NCI-H1417 treated with DMSO at 0.1 percent for 48 hours (cell line): ENCODE measurements at regions not wholly inside any gene's neighbourhood (a gene's known extent, or its start where the extent isn't known, plus 50 kb on each side); places are given as distances from the start of the nearest gene placed in this dataset.

ENCODE experiments used
- DNase-seq: peaks from one replicate; lab custom pipeline; 2025; lab: John Stamatoyannopoulos, UW

GRCh38 chr4:135605076-135605475 lies 1403.5 kb upstream of the PABPC4L start:
- no peak for DNase-seq

- no peak for DNase-seq
These were observed 1402.9 kb upstream of the PABPC4L start for GRCh38 chr4:135604531-135604930.

- DNase-seq, result no peak
These were observed 1399.8 kb upstream of the PABPC4L start for GRCh38 chr4:135601351-135601750.

- DNase-seq, result no peak
These were observed 1396.6 kb upstream of the PABPC4L start for GRCh38 chr4:135598151-135598550.

GRCh38 chr4:135594521-135594920 lies 1392.9 kb upstream of the PABPC4L start:
- no peak for DNase-seq

GRCh38 chr4:135575041-135575440 lies 1373.5 kb upstream of the PABPC4L start:
- DNase-seq, result no peak

GRCh38 chr4:135573251-135573650 lies 1371.7 kb upstream of the PABPC4L start:
- DNase-seq, result no peak

GRCh38 chr4:135564090-135564489 lies 1362.5 kb upstream of the PABPC4L start:
- no peak for DNase-seq

- DNase-seq, result no peak
These were observed 1351.6 kb upstream of the PABPC4L start for GRCh38 chr4:135553213-135553612.

GRCh38 chr4:135552131-135552530 lies 1350.5 kb upstream of the PABPC4L start:
- no peak for DNase-seq

GRCh38 chr4:135548711-135549110 lies 1347.1 kb upstream of the PABPC4L start:
- no peak for DNase-seq

GRCh38 chr4:135545616-135546317 lies 1344.2 kb upstream of the PABPC4L start:
- no peak for DNase-seq

- no peak for DNase-seq
These were observed 1337.1 kb upstream of the PABPC4L start for GRCh38 chr4:135538698-135539097.

GRCh38 chr4:135533053-135533452 lies 1331.5 kb upstream of the PABPC4L start:
- DNase-seq, result no peak

GRCh38 chr4:135532132-135532531 lies 1330.5 kb upstream of the PABPC4L start:
- DNase-seq, result no peak

GRCh38 chr4:135515295-135515694 lies 1313.7 kb upstream of the PABPC4L start:
- no peak for DNase-seq

GRCh38 chr4:135510582-135510981 lies 1309.0 kb upstream of the PABPC4L start:
- DNase-seq, result no peak

GRCh38 chr4:135508006-135508714 lies 1306.6 kb upstream of the PABPC4L start:
- no peak for DNase-seq

GRCh38 chr4:135497563-135498152 lies 1296.1 kb upstream of the PABPC4L start:
- no peak for DNase-seq

GRCh38 chr4:135492439-135492838 lies 1290.8 kb upstream of the PABPC4L start:
- DNase-seq, result no peak

GRCh38 chr4:135485371-135485770 lies 1283.8 kb upstream of the PABPC4L start:
- DNase-seq, result no peak

- no peak for DNase-seq
These were observed 1274.7 kb upstream of the PABPC4L start for GRCh38 chr4:135476272-135476671.

- DNase-seq, result no peak
These were observed 1262.7 kb upstream of the PABPC4L start for GRCh38 chr4:135464311-135464710.
